PC-3 (cell line): ENCODE measurements at regions not wholly inside any gene's neighbourhood (a gene's known extent, or its start where the extent isn't known, plus 50 kb on each side); places are given as distances from the start of the nearest gene placed in this dataset.

Experiments used
- ATAC-seq: fragments of 200-7000 bp; cut with Tn5 transposase; 2 replicates; pipeline ENCODE4 v1.9.1; 2020; ENCODE audit warnings: mild to moderate bottlenecking, moderate library complexity
- BruUV-seq: library from RNA; stranded (reverse); fragments of 400-500 nt; replicated peaks from 2 replicates; lab custom pipeline; 2021; lab: Mats Ljungman, UMichigan
- CTCF ChIA-PET: fragments of 300-600 bp; sonication (Branson Sonifier 250); formaldehyde crosslinking; loops from one replicate; lab custom pipeline; 2022; ENCODE audit warnings: antibody characterized with exemption; lab: Charles Lee
- POLR2A ChIA-PET: fragments of 300-600 bp; sonication (Branson Sonifier 250); formaldehyde crosslinking; loops from one replicate; lab custom pipeline; 2022; ENCODE audit warnings: antibody characterized with exemption; ENCODE audit not compliant: unreplicated experiment; lab: Charles Lee
- DNase-seq: peaks from one replicate; pipeline ENCODE4 v3.0.0-alpha.2; 2015
- H2AFZ ChIP-seq: fragments of 300-600 bp; sonication (generic); 2 replicates; pipeline ENCODE4 v1.6.0; 2016; ENCODE audit warnings: antibody characterized with exemption, low read length
- H3F3A ChIP-seq: fragments of 300-600 bp; sonication (generic); one replicate; pipeline ENCODE4 v1.6.0; 2017; ENCODE audit warnings: antibody characterized with exemption, low read length, control low read depth, mild to moderate bottlenecking; ENCODE audit not compliant: unreplicated experiment
- H3K27ac ChIP-seq: fragments of 300-600 bp; sonication (generic); 2 replicates; pipeline ENCODE4 v1.5.1; 2016; ENCODE audit warnings: mild to moderate bottlenecking, low read length
- H3K27me3 ChIP-seq: fragments of 300-600 bp; sonication (generic); 2 replicates; pipeline ENCODE4 v1.6.1; 2016; ENCODE audit warnings: low read length, mixed read lengths
- H3K36me3 ChIP-seq: fragments of 300-600 bp; sonication (generic); 2 replicates; pipeline ENCODE4 v1.6.1; 2016; ENCODE audit warnings: low read depth, mixed run types, low read length, mixed read lengths
- H3K4me1 ChIP-seq: fragments of 300-600 bp; sonication (generic); 2 replicates; pipeline ENCODE4 v1.5.1; 2016; ENCODE audit warnings: low read length; ENCODE audit not compliant: insufficient read depth
- H3K4me2 ChIP-seq: fragments of 300-600 bp; sonication (generic); 2 replicates; pipeline ENCODE4 v1.6.0; 2016; ENCODE audit warnings: low read length
- H3K4me3 ChIP-seq: fragments of 300-600 bp; sonication (generic); 2 replicates; pipeline ENCODE4 v1.5.1; 2016; ENCODE audit warnings: mild to moderate bottlenecking, low read length, mixed read lengths
- H3K79me2 ChIP-seq: fragments of 300-600 bp; sonication (generic); 2 replicates; pipeline ENCODE4 v1.6.1; 2017; ENCODE audit warnings: low read length, mixed read lengths
- H3K9ac ChIP-seq: fragments of 300-600 bp; sonication (generic); 2 replicates; pipeline ENCODE4 v1.6.0; 2016; ENCODE audit warnings: mild to moderate bottlenecking, low read length
- H3K9me2 ChIP-seq: fragments of 300-600 bp; sonication (generic); replicated peaks from 2 replicates; pipeline ENCODE4 v1.6.1; 2016; ENCODE audit warnings: mixed run types, low read length, mixed read lengths
- H3K9me3 ChIP-seq: fragments of 300-600 bp; sonication (generic); 2 replicates; pipeline ENCODE4 v1.6.1; 2016; ENCODE audit warnings: low read length, mixed read lengths
- H4K20me1 ChIP-seq: fragments of 300-600 bp; sonication (generic); 2 replicates; pipeline ENCODE4 v1.6.1; 2016; ENCODE audit warnings: low read length, mixed read lengths
- EZH2 ChIP-seq: fragments of 300-600 bp; sonication (generic); IDR thresholded peaks from one replicate; pipeline ENCODE4 v1.6.1; 2017; ENCODE audit warnings: antibody characterized with exemption, mild to moderate bottlenecking, low read length; ENCODE audit not compliant: unreplicated experiment
- EZH2phosphoT487 ChIP-seq: fragments of 300-600 bp; sonication (generic); IDR thresholded peaks from 2 replicates; pipeline ENCODE4 v1.6.1; 2018; ENCODE audit warnings: mild to moderate bottlenecking, antibody characterized with exemption, low read length, borderline replicate concordance
- intact Hi-C: fragments of 100-400 bp; cut with micrococcal nuclease; formaldehyde crosslinking; loops from 2 replicates; pipeline ENCODE4 v1.9.0; 2023
- TF ChIP-seq, protein P1 (sequence below): fragments of 300-600 bp; sonication (generic); conservative IDR thresholded peaks from 2 replicates; pipeline ENCODE4 v1.5.1; 2017; ENCODE audit warnings: antibody characterized with exemption, low read depth, mild to moderate bottlenecking, low read length

- Histone ChIP-seq H3K79me2 (no peaks in the 10 kb centered on the region), H3K9ac (peak overlapping the region; percentile 9), H3K27ac (peak overlapping the region; percentile 75), H4K20me1 (no peaks in the 10 kb centered on the region), H3K36me3 (no peaks in the 10 kb centered on the region), H3K27me3 (no peaks in the 10 kb centered on the region), H3K9me2 (no peaks in the 10 kb centered on the region), H3K4me3 (no peak overlapping the region), H3K9me3 (no peaks in the 10 kb centered on the region), H3F3A (no peaks in the 10 kb centered on the region), H2AFZ (no peak overlapping the region), H3K4me2 (no peak overlapping the region), H3K4me1 (peaks cover 47% of the 10 kb centered on the region)
- CTCF ChIA-PET, result no interaction called here
- TF ChIP-seq, protein P1, sequence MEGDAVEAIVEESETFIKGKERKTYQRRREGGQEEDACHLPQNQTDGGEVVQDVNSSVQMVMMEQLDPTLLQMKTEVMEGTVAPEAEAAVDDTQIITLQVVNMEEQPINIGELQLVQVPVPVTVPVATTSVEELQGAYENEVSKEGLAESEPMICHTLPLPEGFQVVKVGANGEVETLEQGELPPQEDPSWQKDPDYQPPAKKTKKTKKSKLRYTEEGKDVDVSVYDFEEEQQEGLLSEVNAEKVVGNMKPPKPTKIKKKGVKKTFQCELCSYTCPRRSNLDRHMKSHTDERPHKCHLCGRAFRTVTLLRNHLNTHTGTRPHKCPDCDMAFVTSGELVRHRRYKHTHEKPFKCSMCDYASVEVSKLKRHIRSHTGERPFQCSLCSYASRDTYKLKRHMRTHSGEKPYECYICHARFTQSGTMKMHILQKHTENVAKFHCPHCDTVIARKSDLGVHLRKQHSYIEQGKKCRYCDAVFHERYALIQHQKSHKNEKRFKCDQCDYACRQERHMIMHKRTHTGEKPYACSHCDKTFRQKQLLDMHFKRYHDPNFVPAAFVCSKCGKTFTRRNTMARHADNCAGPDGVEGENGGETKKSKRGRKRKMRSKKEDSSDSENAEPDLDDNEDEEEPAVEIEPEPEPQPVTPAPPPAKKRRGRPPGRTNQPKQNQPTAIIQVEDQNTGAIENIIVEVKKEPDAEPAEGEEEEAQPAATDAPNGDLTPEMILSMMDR, result no peak
- TF ChIP-seq EZH2 (no peak), EZH2phosphoT487 (no peak)
- intact Hi-C loops, result no loop called here
- DNase-seq (no peak), ATAC-seq (no peak)
- POLR2A ChIA-PET, result no interaction called here
- no TSS peak for BruUV-seq
Observed at GRCh38 chr2:38439863-38440262, 62.8 kb upstream of the ATL2 start.

DNA sequence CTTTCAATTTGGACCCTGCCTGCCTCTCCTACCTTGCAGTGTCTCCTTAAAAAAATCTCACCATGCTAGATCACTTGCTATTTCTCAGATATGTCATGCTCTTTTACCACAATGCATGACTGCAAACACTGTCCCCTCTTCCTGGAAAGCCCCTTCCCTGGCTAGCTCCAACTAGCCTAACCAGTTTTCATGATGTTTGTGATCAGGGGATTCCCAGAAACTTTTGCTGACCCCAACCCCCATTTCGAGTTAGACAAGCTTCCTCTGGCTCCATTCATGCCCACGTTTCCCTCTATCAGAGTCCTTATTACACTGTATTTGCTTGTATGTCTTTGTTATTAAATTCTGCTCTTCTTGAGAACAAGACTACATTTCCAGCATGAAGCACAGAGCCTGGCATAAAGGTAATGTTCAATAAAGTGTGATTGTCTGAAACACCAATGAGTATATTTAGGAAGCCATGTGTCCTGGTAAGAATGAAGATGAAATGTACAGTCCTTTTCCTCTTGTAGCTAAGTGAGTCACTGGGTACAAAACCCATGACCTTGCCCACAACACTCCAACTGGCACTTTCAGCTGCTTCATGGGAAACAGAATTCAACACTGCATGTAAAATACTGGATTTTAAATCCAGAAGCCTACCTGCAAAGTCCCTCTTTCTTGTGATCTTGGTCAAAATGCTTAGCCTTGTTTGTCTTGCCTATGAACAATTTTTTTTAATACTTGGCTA is 62.0 kb upstream of the ATL2 start:
- Histone ChIP-seq H3K36me3 (no peaks in the 10 kb centered on the region), H3K9me2 (no peaks in the 10 kb centered on the region), H3K9me3 (no peaks in the 10 kb centered on the region), H3F3A (no peaks in the 10 kb centered on the region), H3K27ac (peak overlapping the region; percentile 75), H3K4me1 (peaks cover 44% of the 10 kb centered on the region), H4K20me1 (no peaks in the 10 kb centered on the region), H3K79me2 (no peaks in the 10 kb centered on the region), H3K4me2 (peak overlapping the region; percentile 53), H2AFZ (no peak overlapping the region), H3K9ac (peak overlapping the region; percentile 21), H3K4me3 (no peak overlapping the region), H3K27me3 (no peaks in the 10 kb centered on the region)
- intact Hi-C loops, result no loop called here
- no TSS peak for BruUV-seq
- ChIA-PET CTCF (no interaction called here), POLR2A (no interaction called here)
- ATAC-seq (no peak), DNase-seq (peak; percentile 64)
- TF ChIP-seq, protein P1, result no peak
- TF ChIP-seq EZH2, result no peak
- TF ChIP-seq EZH2phosphoT487, result no peak

DNA sequence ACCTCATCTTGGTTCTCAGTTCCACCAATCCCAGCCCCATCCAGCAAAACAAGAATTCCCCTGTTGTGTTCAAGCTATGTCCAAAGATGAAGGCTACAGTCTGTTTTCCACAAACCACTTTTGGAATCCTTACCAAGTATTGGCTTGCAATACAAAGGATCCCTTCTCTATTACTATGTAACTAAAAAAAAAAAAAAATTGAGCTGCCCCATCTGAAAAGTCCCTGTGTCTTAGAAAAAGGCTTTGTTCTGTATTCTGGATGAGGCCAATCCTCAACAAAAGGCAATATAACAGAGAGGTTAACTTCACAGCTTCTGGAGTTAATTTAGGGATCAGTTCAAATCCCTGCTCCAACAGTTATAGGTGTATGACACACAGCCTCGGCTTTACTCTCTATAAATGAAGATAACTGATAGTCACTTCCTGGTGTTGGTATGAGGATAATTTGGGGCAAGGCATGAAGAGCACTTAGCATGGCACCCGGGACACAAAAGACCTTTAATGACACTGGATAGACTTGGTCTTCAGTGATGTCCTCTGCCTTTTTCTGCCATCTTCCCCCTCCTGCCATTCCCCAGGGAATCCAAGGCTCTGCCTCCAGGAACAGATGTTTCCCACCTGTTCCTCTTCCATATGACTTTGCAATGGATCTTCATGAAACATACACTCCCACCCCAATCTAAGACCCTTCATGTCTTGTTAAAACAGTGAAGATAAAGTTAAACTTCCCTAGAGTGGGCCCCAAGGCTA is 61.2 kb upstream of the ATL2 start:
- H3K9me3 ChIP-seq, result no peaks in the 10 kb centered on the region
- no peaks in the 10 kb centered on the region for H4K20me1 ChIP-seq
- no peak overlapping the region for H2AFZ ChIP-seq
- no peaks in the 10 kb centered on the region for H3K27me3 ChIP-seq
- intact Hi-C loops, result no loop called here
- no peaks in the 10 kb centered on the region for H3K79me2 ChIP-seq
- DNase-seq (no peak), ATAC-seq (no peak)
- H3K4me3 ChIP-seq, result no peak overlapping the region
- no TSS peak for BruUV-seq
- peak overlapping the region; percentile 21; the same call in 1 of the 2 replicates for H3K9ac ChIP-seq
- TF ChIP-seq EZH2phosphoT487 (no peak), EZH2 (no peak)
- TF ChIP-seq, protein P1, result no peak
- peaks cover 45% of the 10 kb centered on the region for H3K4me1 ChIP-seq
- POLR2A ChIA-PET, result no interaction called here
- H3K9me2 ChIP-seq, result no peaks in the 10 kb centered on the region
- H3K4me2 ChIP-seq, result peak overlapping the region; percentile 53
- no peaks in the 10 kb centered on the region for H3F3A ChIP-seq
- CTCF ChIA-PET, result no interaction called here
- H3K36me3 ChIP-seq, result no peaks in the 10 kb centered on the region
- peak overlapping the region; percentile 75 for H3K27ac ChIP-seq
